SK-N-SH (cell line): ENCODE measurements at regions not wholly inside any gene's neighbourhood (a gene's known extent, or its start where the extent isn't known, plus 50 kb on each side); places are given as distances from the start of the nearest gene placed in this dataset.

Source experiments
- CTCF ChIA-PET: fragments of 300-600, 350-600 bp; formaldehyde crosslinking; extraction: SDS; loops from one replicate; lab custom pipeline; 2021; lab: Yijun Ruan, JAX
- POLR2A ChIA-PET: fragments of 350-600 bp; sonication (Branson Sonifier 250); formaldehyde crosslinking; extraction: SDS; loops from one replicate; lab custom pipeline; 2020; ENCODE audit warnings: antibody characterized with exemption, inconsistent platforms; lab: Yijun Ruan, JAX
- DNase-seq: peaks from one replicate; pipeline ENCODE4 v3.0.0; 2012
- H2AFZ ChIP-seq: fragments of 200-600 bp; sonication (generic); 2 replicates; pipeline ENCODE4 v1.8.1; 2016; ENCODE audit warnings: antibody characterized with exemption, mild to moderate bottlenecking, low read depth
- H3F3A ChIP-seq: fragments of 200-600 bp; sonication (generic); replicated peaks from 2 replicates; pipeline ENCODE3; 2016; ENCODE audit warnings: antibody characterized with exemption, mild to moderate bottlenecking; ENCODE audit not compliant: insufficient read depth
- H3K27ac ChIP-seq, 2 experiments: fragments of 200-500 bp in 1 of 2; fragments of 200-600 bp in 1 of 2; sonication (Bioruptor generic) in 1 of 2; sonication (generic), shearing (Covaris generic) in 1 of 2; 2 replicates each; pipeline versions ENCODE4 v1.5.1 to v1.6.1; 2014 to 2016; ENCODE audit warnings: low read depth in 2 of 2, inconsistent platforms in 1 of 2, low read length in 1 of 2, mild to moderate bottlenecking in 1 of 2, mixed read lengths in 1 of 2
- H3K27me3 ChIP-seq: fragments of 200-600 bp; sonication (generic), shearing (Covaris generic); 2 replicates; pipeline ENCODE4 v1.6.1; 2016; ENCODE audit warnings: mixed run types; ENCODE audit not compliant: insufficient read depth
- H3K36me3 ChIP-seq, 2 experiments: fragments of 200-500 bp in 1 of 2; fragments of 200-600 bp in 1 of 2; sonication (Bioruptor generic) in 1 of 2; sonication (generic) in 1 of 2; replicated peaks in 1 of 2; 2 replicates each; pipeline versions ENCODE3 to v1.5.1; 2014 to 2016; ENCODE audit warnings: low read length in 1 of 2, mild to moderate bottlenecking in 1 of 2; ENCODE audit not compliant: insufficient read depth in 2 of 2, control insufficient read depth in 1 of 2
- H3K4me1 ChIP-seq, 2 experiments: fragments of 200-500 bp in 1 of 2; fragments of 200-600 bp in 1 of 2; sonication (Bioruptor generic) in 1 of 2; sonication (generic), shearing (Covaris generic) in 1 of 2; 2 replicates each; pipeline versions ENCODE4 v1.5.1 to v1.6.1; 2014 to 2016; ENCODE audit warnings: low read depth in 1 of 2, low read length in 1 of 2, mixed run types in 1 of 2; ENCODE audit not compliant: insufficient read depth in 2 of 2, control insufficient read depth in 1 of 2
- H3K4me2 ChIP-seq: fragments of 200-600 bp; sonication (generic), shearing (Covaris generic); 2 replicates; pipeline ENCODE4 v1.6.1; 2017; ENCODE audit warnings: mixed run types
- H3K4me3 ChIP-seq, 2 experiments: fragments of 200-500 bp in 1 of 2; fragments of 200-600 bp in 1 of 2; sonication (Bioruptor generic) in 1 of 2; sonication (generic), shearing (Covaris generic) in 1 of 2; 2 replicates each; pipeline versions ENCODE4 v1.5.1 to v1.8.1; 2014 to 2016; ENCODE audit warnings: low read depth in 2 of 2, inconsistent platforms in 1 of 2, low read length in 1 of 2, mild to moderate bottlenecking in 1 of 2, mixed read lengths in 1 of 2, moderate library complexity in 1 of 2
- H3K79me2 ChIP-seq: fragments of 200-600 bp; sonication (generic); 2 replicates; pipeline ENCODE4 v1.8.1; 2017; ENCODE audit warnings: mild to moderate bottlenecking; ENCODE audit not compliant: insufficient read depth
- H3K9ac ChIP-seq: fragments of 200-600 bp; sonication (generic); 2 replicates; pipeline ENCODE4 v1.6.1; 2017; ENCODE audit warnings: mixed run types
- H3K9me2 ChIP-seq: fragments of 200-600 bp; sonication (generic); 2 replicates; pipeline ENCODE4 v1.6.1; 2017; ENCODE audit warnings: mixed run types
- H3K9me3 ChIP-seq: fragments of 200-600 bp; sonication (generic); 2 replicates; pipeline ENCODE4 v1.6.1; 2017; ENCODE audit warnings: mixed run types, mild to moderate bottlenecking, moderate library complexity
- H4K20me1 ChIP-seq: fragments of 200-600 bp; sonication (generic); 2 replicates; pipeline ENCODE4 v1.6.1; 2017; ENCODE audit warnings: mild to moderate bottlenecking, mixed run types; ENCODE audit not compliant: insufficient read depth
- GATA2 ChIP-seq: sonication (generic); formaldehyde crosslinking; IDR thresholded peaks from 2 replicates; pipeline ENCODE4 v1.5.0; 2020; ENCODE audit warnings: mild to moderate bottlenecking, missing genetic modification reagents
- MEF2A ChIP-seq: IDR thresholded peaks from 2 replicates; pipeline ENCODE4 v1.4.0; 2012; ENCODE audit warnings: low read depth, borderline replicate concordance
- MXI1 ChIP-seq: IDR thresholded peaks from 2 replicates; pipeline ENCODE4 v1.6.1; 2012; ENCODE audit warnings: mild to moderate bottlenecking, low read depth, low read length, improper control_type of control experiment
- NFIC ChIP-seq: IDR thresholded peaks from 2 replicates; pipeline ENCODE4 v1.4.0; 2012; ENCODE audit warnings: borderline replicate concordance
- NRF1 ChIP-seq: IDR thresholded peaks from 2 replicates; pipeline ENCODE4 v1.6.1; 2012; ENCODE audit warnings: low read depth, mild to moderate bottlenecking, low read length
- RAD21 ChIP-seq: IDR thresholded peaks from 2 replicates; pipeline ENCODE4 v1.6.1; 2012; ENCODE audit warnings: mild to moderate bottlenecking, low read length
- RCOR1 ChIP-seq: fragments of 150-350 bp; IDR thresholded peaks from 2 replicates; pipeline ENCODE4 v1.6.1; 2017; ENCODE audit warnings: antibody characterized with exemption, low read length
- RFX5 ChIP-seq: IDR thresholded peaks from 2 replicates; pipeline ENCODE4 v1.6.1; 2012; ENCODE audit warnings: mild to moderate bottlenecking, improper control_type of control experiment, low read length
- TAF1 ChIP-seq: IDR thresholded peaks from 2 replicates; pipeline ENCODE4 v1.6.1; 2012; ENCODE audit warnings: low read depth, mild to moderate bottlenecking, low read length, moderate library complexity, borderline replicate concordance
- TCF12 ChIP-seq: IDR thresholded peaks from 2 replicates; pipeline ENCODE4 v1.4.0; 2012
- YY1 ChIP-seq: IDR thresholded peaks from 2 replicates; pipeline ENCODE4 v1.4.0; 2012; ENCODE audit warnings: low read depth, mild to moderate bottlenecking
- WGBS: methylation state at CpG from one replicate; pipeline ENCODE4 v1.1.6; 2017; ENCODE audit warnings: low lambda C conversion rate; 5-methylcytosine and 5-hydroxymethylcytosine counted together
- TF ChIP-seq, protein P1 (sequence below): IDR thresholded peaks from 2 replicates; pipeline ENCODE4 v1.4.0; 2012; ENCODE audit warnings: low read depth, borderline replicate concordance
- TF ChIP-seq, protein P2 (sequence below): fragments of 200-600 bp; sonication (generic); IDR thresholded peaks from 2 replicates; pipeline ENCODE4 v1.6.1; 2017; ENCODE audit warnings: antibody characterized with exemption, mild to moderate bottlenecking, moderate library complexity
- TF ChIP-seq, protein P3 (sequence below): IDR thresholded peaks from 2 replicates; pipeline ENCODE4 v1.6.1; 2012; ENCODE audit warnings: mild to moderate bottlenecking, low read depth, low read length, moderate library complexity
- TF ChIP-seq, protein P4 (sequence below): IDR thresholded peaks from 2 replicates; pipeline ENCODE4; 2012

DNA sequence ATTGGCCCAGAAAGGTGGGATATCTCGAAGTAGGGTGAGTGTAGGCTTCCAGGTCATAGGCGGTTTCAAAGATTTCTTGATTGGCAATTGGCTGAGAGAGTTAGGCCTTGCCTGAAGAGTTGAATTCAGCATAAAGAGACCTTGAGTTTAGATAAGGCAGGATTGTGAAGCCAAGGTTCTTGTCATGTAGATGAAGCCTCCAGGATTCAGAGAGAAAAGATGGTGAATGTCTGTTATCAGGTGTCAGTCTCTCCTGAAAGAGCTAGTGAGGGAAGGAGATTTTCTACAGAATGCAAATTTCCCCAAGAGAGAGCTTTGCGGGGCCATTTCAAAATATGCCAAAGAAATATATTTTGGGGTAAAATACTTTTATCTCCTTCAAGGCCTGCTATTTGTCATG lies 217.0 kb upstream of the TLE3 start:
- 84% methylated on average over 3 of the region's 3 CpGs for WGBS
- TF ChIP-seq RCOR1 (no peak), MEF2A (no peak), MXI1 (no peak), NRF1 (no peak)
- TF ChIP-seq, protein P1, sequence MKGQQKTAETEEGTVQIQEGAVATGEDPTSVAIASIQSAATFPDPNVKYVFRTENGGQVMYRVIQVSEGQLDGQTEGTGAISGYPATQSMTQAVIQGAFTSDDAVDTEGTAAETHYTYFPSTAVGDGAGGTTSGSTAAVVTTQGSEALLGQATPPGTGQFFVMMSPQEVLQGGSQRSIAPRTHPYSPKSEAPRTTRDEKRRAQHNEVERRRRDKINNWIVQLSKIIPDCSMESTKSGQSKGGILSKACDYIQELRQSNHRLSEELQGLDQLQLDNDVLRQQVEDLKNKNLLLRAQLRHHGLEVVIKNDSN: no peak
- Histone ChIP-seq H4K20me1 (no peaks in the 10 kb centered on the region), H3K4me2 (no peak overlapping the region), H2AFZ (no peak overlapping the region), H3K36me3 (no peaks in the 10 kb centered on the region), H3K9me2 (no peaks in the 10 kb centered on the region), H3K4me3 (no peak overlapping the region), H3K9me3 (no peaks in the 10 kb centered on the region), H3K9ac (no peak overlapping the region), H3K27ac (no peak overlapping the region), H3K79me2 (no peaks in the 10 kb centered on the region), H3F3A (peaks cover 15% of the 10 kb centered on the region), H3K27me3 (no peaks in the 10 kb centered on the region), H3K4me1 (peaks cover 6 to 28% of the 10 kb centered on the region in 2 experiments; a peak in 3 of 4 replicates)
- ChIA-PET POLR2A (no interaction called here), CTCF (interaction anchor here (1.8 kb wide), 1 partner anchor 15 kb away, joined by 5 read pairs; no protein-coding TSS in a partner anchor)
- no peak for DNase-seq

DNA sequence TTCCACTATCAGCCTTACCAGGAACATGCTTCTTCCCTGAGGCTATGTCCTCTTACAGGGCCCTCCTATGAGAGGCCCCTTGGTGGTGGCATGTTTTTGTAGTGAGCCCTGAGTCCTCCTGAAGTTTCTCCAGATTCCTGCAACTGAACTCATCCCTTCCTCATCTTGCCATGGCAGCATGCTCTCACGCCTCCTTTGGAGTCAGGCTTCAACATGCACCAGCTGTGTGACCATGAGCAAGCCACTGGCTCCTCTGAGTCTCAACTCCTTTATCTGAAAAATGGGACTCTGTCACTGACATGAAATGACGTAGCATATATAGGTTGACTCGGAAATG lies 216.3 kb upstream of the TLE3 start:
- POLR2A ChIA-PET: no interaction called here
- Histone ChIP-seq H3K4me3 (no peak overlapping the region), H3K9me3 (no peaks in the 10 kb centered on the region), H3K9me2 (no peaks in the 10 kb centered on the region), H4K20me1 (no peaks in the 10 kb centered on the region), H3K9ac (no peak overlapping the region), H3F3A (peaks cover 9% of the 10 kb centered on the region), H3K79me2 (no peaks in the 10 kb centered on the region), H3K4me1 (peaks cover 6 to 22% of the 10 kb centered on the region in 2 experiments; a peak in 3 of 4 replicates), H3K27ac (no peak overlapping the region), H3K27me3 (no peaks in the 10 kb centered on the region), H2AFZ (no peak overlapping the region), H3K36me3 (no peaks in the 10 kb centered on the region), H3K4me2 (no peak overlapping the region)
- no peak for DNase-seq
- CTCF ChIA-PET: no interaction called here
- WGBS: 94% methylated on average over 3 of the region's 3 CpGs
- TF ChIP-seq, protein P2, sequence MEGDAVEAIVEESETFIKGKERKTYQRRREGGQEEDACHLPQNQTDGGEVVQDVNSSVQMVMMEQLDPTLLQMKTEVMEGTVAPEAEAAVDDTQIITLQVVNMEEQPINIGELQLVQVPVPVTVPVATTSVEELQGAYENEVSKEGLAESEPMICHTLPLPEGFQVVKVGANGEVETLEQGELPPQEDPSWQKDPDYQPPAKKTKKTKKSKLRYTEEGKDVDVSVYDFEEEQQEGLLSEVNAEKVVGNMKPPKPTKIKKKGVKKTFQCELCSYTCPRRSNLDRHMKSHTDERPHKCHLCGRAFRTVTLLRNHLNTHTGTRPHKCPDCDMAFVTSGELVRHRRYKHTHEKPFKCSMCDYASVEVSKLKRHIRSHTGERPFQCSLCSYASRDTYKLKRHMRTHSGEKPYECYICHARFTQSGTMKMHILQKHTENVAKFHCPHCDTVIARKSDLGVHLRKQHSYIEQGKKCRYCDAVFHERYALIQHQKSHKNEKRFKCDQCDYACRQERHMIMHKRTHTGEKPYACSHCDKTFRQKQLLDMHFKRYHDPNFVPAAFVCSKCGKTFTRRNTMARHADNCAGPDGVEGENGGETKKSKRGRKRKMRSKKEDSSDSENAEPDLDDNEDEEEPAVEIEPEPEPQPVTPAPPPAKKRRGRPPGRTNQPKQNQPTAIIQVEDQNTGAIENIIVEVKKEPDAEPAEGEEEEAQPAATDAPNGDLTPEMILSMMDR: no peak
- TF ChIP-seq TAF1: no peak
- TF ChIP-seq, protein P3, sequence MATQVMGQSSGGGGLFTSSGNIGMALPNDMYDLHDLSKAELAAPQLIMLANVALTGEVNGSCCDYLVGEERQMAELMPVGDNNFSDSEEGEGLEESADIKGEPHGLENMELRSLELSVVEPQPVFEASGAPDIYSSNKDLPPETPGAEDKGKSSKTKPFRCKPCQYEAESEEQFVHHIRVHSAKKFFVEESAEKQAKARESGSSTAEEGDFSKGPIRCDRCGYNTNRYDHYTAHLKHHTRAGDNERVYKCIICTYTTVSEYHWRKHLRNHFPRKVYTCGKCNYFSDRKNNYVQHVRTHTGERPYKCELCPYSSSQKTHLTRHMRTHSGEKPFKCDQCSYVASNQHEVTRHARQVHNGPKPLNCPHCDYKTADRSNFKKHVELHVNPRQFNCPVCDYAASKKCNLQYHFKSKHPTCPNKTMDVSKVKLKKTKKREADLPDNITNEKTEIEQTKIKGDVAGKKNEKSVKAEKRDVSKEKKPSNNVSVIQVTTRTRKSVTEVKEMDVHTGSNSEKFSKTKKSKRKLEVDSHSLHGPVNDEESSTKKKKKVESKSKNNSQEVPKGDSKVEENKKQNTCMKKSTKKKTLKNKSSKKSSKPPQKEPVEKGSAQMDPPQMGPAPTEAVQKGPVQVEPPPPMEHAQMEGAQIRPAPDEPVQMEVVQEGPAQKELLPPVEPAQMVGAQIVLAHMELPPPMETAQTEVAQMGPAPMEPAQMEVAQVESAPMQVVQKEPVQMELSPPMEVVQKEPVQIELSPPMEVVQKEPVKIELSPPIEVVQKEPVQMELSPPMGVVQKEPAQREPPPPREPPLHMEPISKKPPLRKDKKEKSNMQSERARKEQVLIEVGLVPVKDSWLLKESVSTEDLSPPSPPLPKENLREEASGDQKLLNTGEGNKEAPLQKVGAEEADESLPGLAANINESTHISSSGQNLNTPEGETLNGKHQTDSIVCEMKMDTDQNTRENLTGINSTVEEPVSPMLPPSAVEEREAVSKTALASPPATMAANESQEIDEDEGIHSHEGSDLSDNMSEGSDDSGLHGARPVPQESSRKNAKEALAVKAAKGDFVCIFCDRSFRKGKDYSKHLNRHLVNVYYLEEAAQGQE: no peak
- TF ChIP-seq RAD21: no peak
- no peak for TF ChIP-seq NRF1
- TF ChIP-seq GATA2 (CRISPR knock-in tag): no peak
- TF ChIP-seq, protein P1: no peak
- TF ChIP-seq TCF12: no peak
- TF ChIP-seq, protein P4, sequence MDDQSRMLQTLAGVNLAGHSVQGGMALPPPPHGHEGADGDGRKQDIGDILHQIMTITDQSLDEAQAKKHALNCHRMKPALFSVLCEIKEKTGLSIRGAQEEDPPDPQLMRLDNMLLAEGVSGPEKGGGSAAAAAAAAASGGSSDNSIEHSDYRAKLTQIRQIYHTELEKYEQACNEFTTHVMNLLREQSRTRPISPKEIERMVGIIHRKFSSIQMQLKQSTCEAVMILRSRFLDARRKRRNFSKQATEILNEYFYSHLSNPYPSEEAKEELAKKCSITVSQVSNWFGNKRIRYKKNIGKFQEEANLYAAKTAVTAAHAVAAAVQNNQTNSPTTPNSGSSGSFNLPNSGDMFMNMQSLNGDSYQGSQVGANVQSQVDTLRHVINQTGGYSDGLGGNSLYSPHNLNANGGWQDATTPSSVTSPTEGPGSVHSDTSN: no peak
- TF ChIP-seq RFX5: no peak
- no peak for TF ChIP-seq NFIC
- no peak for TF ChIP-seq YY1
